Gastroesophageal sphincter (tissue), 4 donors: ENCODE measurements at regions not wholly inside any gene's neighbourhood (a gene's known extent, or its start where the extent isn't known, plus 50 kb on each side); places are given as distances from the start of the nearest gene placed in this dataset.
"Not testable (repeated sequence)": the region's sequence is repeated elsewhere in the genome, so short reads cannot be mapped to it uniquely, and the experiment has no call there.

ENCODE experiments used
- ATAC-seq: fragments of 150-250 bp; one replicate; pipeline ENCODE4 v1.9.1; 2016; ENCODE audit warnings: mild to moderate bottlenecking, moderate library complexity
- H3K27ac ChIP-seq, 4 donors: fragments of 200-600 bp; sonication (generic) in 3 of 4; 1 replicate in 3 of 4; 2 replicates in 1 of 4; pipeline ENCODE4 v1.5.1; 2016 to 2019
- H3K27me3 ChIP-seq: fragments of 200-600 bp; sonication (generic); one replicate; pipeline ENCODE4 v1.5.1; 2019
- H3K36me3 ChIP-seq, 2 donors: fragments of 200-600 bp; sonication (generic); one replicate each; pipeline ENCODE4 v1.5.1; 2019; ENCODE audit warnings: control low read depth in 1 of 2
- H3K4me1 ChIP-seq, 3 donors: fragments of 200-600 bp; sonication (generic); 1 replicate in 2 of 3; 2 replicates in 1 of 3; pipeline ENCODE4 v1.5.1; 2016 to 2019; ENCODE audit warnings: control low read depth in 2 of 3
- H3K4me3 ChIP-seq, 2 donors: fragments of 200-600 bp; sonication (generic); one replicate each; pipeline ENCODE4 v1.5.1; 2019; ENCODE audit warnings: mild to moderate bottlenecking in 1 of 2, moderate library complexity in 1 of 2
- H3K9me3 ChIP-seq, 3 donors: fragments of 200-600 bp; sonication (generic); one replicate each; pipeline ENCODE4 v1.5.1; 2017 to 2019; ENCODE audit warnings: control low read depth in 2 of 3
- CTCF ChIP-seq, 4 experiments: fragments of 200-600 bp in 2 of 4; fragments of 450-650 bp in 2 of 4; sonication (generic) in 1 of 4; IDR thresholded peaks; one replicate each; pipeline ENCODE4 v1.5.1; 2017 to 2019; ENCODE audit warnings: antibody characterized with exemption in 4 of 4, mild to moderate bottlenecking in 2 of 4, moderate library complexity in 2 of 4
- EP300 ChIP-seq: sonication (generic); formaldehyde crosslinking; IDR thresholded peaks from one replicate; pipeline ENCODE4 v1.6.1; 2017; ENCODE audit warnings: antibody characterized with exemption, mild to moderate bottlenecking
- POLR2A ChIP-seq, 2 donors: fragments of 450-650 bp; IDR thresholded peaks; one replicate each; pipeline ENCODE4 v1.6.1; 2017; ENCODE audit warnings: antibody characterized with exemption in 2 of 2, mild to moderate bottlenecking in 2 of 2, moderate library complexity in 1 of 2
- POLR2AphosphoS5 ChIP-seq: sonication (generic); formaldehyde crosslinking; IDR thresholded peaks from one replicate; pipeline ENCODE4 v1.6.1; 2017; ENCODE audit warnings: antibody characterized with exemption
- WGBS, 2 donors: methylation state at CpG; one replicate each; pipeline ENCODE4 v1.1.5; 2018; ENCODE audit warnings: low coverage in 1 of 2; 5-methylcytosine and 5-hydroxymethylcytosine counted together

GRCh38 chr2:59233920-59234319 lies 992.8 kb upstream of the FANCL start:
- Histone ChIP-seq H3K4me1 (no peaks in the 10 kb centered on the region), H3K27ac (no peak overlapping the region), H3K36me3 (no peaks in the 10 kb centered on the region), H3K4me3 (no peak overlapping the region), H3K27me3 (no peaks in the 10 kb centered on the region), H3K9me3 (no peaks in the 10 kb centered on the region)
- WGBS, 2 donors: 95% methylated on average over 3 of the region's 4 CpGs; no CpG with 5 or more reads in 1 of the 2 donors
- no peak for TF ChIP-seq POLR2AphosphoS5
- no peak for TF ChIP-seq POLR2A (IDR thresholded peaks at IDR 0.05)
- no peak for TF ChIP-seq CTCF (IDR thresholded peaks at IDR 0.05)
- no peak for TF ChIP-seq EP300
- ATAC-seq: no peak

GRCh38 chr2:59233448-59233847 lies 992.3 kb upstream of the FANCL start:
- H3K4me3 ChIP-seq: no peak overlapping the region
- no peaks in the 10 kb centered on the region for H3K27me3 ChIP-seq
- no peaks in the 10 kb centered on the region for H3K4me1 ChIP-seq
- no peak for ATAC-seq
- no peaks in the 10 kb centered on the region for H3K9me3 ChIP-seq
- H3K36me3 ChIP-seq: no peaks in the 10 kb centered on the region
- TF ChIP-seq CTCF (IDR thresholded peaks at IDR 0.05) (no peak), POLR2AphosphoS5 (no peak), EP300 (no peak), POLR2A (IDR thresholded peaks at IDR 0.05) (no peak)
- H3K27ac ChIP-seq: no peak overlapping the region

- H3K9me3 ChIP-seq: no peaks in the 10 kb centered on the region
These were observed 991.5 kb upstream of the FANCL start for GRCh38 chr2:59232394-59233165.

GRCh38 chr2:59226362-59226761 lies 985.2 kb upstream of the FANCL start:
- ATAC-seq, H3K27ac ChIP-seq, H3K27me3 ChIP-seq, H3K9me3 ChIP-seq, H3K4me3 ChIP-seq, H3K36me3 ChIP-seq, H3K4me1 ChIP-seq: not testable (repeated sequence)
- WGBS, 2 donors: 47 to 50% methylated on average over 1 of the region's 1 CpG

More at GRCh38 chr2:59232394-59233165, 991.5 kb upstream of the FANCL start:
- H3K27ac ChIP-seq: no peak overlapping the region
- no peaks in the 10 kb centered on the region for H3K36me3 ChIP-seq
- ATAC-seq: no peak
- no peaks in the 10 kb centered on the region for H3K27me3 ChIP-seq
- no peak for TF ChIP-seq POLR2AphosphoS5
- TF ChIP-seq EP300: no peak
- no peak for TF ChIP-seq CTCF (IDR thresholded peaks at IDR 0.05)
- TF ChIP-seq POLR2A (IDR thresholded peaks at IDR 0.05): no peak
- H3K4me3 ChIP-seq: no peak overlapping the region
- no peaks in the 10 kb centered on the region for H3K4me1 ChIP-seq
- WGBS, 2 donors: 85 to 91% methylated on average over 8 to 10 of the region's 10 CpGs

- H3K9me3 ChIP-seq: no peaks in the 10 kb centered on the region
- no peaks in the 10 kb centered on the region for H3K36me3 ChIP-seq
- no peaks in the 10 kb centered on the region for H3K4me1 ChIP-seq
- no peak overlapping the region for H3K27ac ChIP-seq
- H3K27me3 ChIP-seq: no peaks in the 10 kb centered on the region
- H3K4me3 ChIP-seq: no peak overlapping the region
- TF ChIP-seq EP300 (no peak), POLR2AphosphoS5 (no peak), CTCF (IDR thresholded peaks at IDR 0.05) (no peak), POLR2A (IDR thresholded peaks at IDR 0.05) (no peak)
- no peak for ATAC-seq
These were observed 982.6 kb upstream of the FANCL start for GRCh38 chr2:59223742-59224141.
